ENCODE measurements at regions not wholly inside any gene's neighbourhood (a gene's known extent, or its start where the extent isn't known, plus 50 kb on each side); places are given as distances from the start of the nearest gene placed in this dataset.

- intact Hi-C loops (cut with micrococcal nuclease) = no loop called here
- H3K23ac ChIP-seq (ENCODE audit: low read depth, low read length) = no peak overlapping the region
- H3K9ac ChIP-seq (ENCODE audit: low read depth, low read length) = no peak overlapping the region
- no peak overlapping the region for H3K4me3 ChIP-seq (ENCODE audit: insufficient read depth, low read depth, low read length)
- ChIA-PET CTCF (no interaction called here), POLR2A (ENCODE audit: unreplicated experiment) (no interaction called here)
- H3K9me3 ChIP-seq (ENCODE audit: control insufficient read depth, insufficient read depth, low read length) = no peaks in the 10 kb centered on the region
- no peak overlapping the region for H4K5ac ChIP-seq (ENCODE audit: low read depth, low read length)
- no peak overlapping the region for H4K8ac ChIP-seq (ENCODE audit: low read depth in 2 of 2, low read length in 2 of 2)
- ATAC-seq (ENCODE audit: low read depth) (no peak), DNase-seq (no peak)
- no peak overlapping the region for H3K4me2 ChIP-seq (ENCODE audit: low read depth, low read length)
- no peak overlapping the region for H3K4ac ChIP-seq (ENCODE audit: low read depth, low read length)
- no peak overlapping the region for H2BK5ac ChIP-seq (ENCODE audit: low read depth, low read length, poor library complexity, severe bottlenecking)
- H3K36me3 ChIP-seq (ENCODE audit: control insufficient read depth, insufficient read depth, low read length) = no peaks in the 10 kb centered on the region
- BruUV-seq (replicated peaks) = no TSS peak
- H3K18ac ChIP-seq (ENCODE audit: low read depth, low read length) = no peak overlapping the region
- no peaks in the 10 kb centered on the region for H3K4me1 ChIP-seq (ENCODE audit: control insufficient read depth, insufficient read depth, low read length)
- no peak overlapping the region for H2AFZ ChIP-seq (replicated peaks; ENCODE audit: low read length, poor library complexity)
- H4K20me1 ChIP-seq (ENCODE audit: insufficient read depth, low read length) = no peaks in the 10 kb centered on the region
- H2BK20ac ChIP-seq (ENCODE audit: low read depth, low read length) = no peak overlapping the region
- H2AK5ac ChIP-seq (ENCODE audit: low read depth, low read length) = no peak overlapping the region
- H3K27ac ChIP-seq (ENCODE audit: insufficient read depth, low read length) = no peak overlapping the region
- no peak overlapping the region for H3K14ac ChIP-seq (replicated peaks; ENCODE audit: low read depth, low read length)
- no peaks in the 10 kb centered on the region for H3K9me1 ChIP-seq (ENCODE audit: insufficient read depth, low read length)
- no peak for TF ChIP-seq BHLHE40 (IDR thresholded peaks at IDR 0.05; ENCODE audit: low read depth, low read length)
- no peaks in the 10 kb centered on the region for H3K27me3 ChIP-seq (ENCODE audit: control insufficient read depth, insufficient read depth, low read length)
- H2BK15ac ChIP-seq (ENCODE audit: low read depth, low read length) = no peak overlapping the region
- no peak overlapping the region for H2BK120ac ChIP-seq (ENCODE audit: low read depth, low read length)
- dilution Hi-C loops (cut with HindIII; ENCODE audit: low sequenced_read_pairs, unreplicated experiment) = no loop called here
- H4K91ac ChIP-seq (ENCODE audit: insufficient read depth, low read depth, low read length) = no peak overlapping the region
- no peaks in the 10 kb centered on the region for H3K79me1 ChIP-seq (ENCODE audit: low read depth in 1 of 2, low read length in 2 of 2)
- no peak overlapping the region for H3K56ac ChIP-seq (ENCODE audit: extremely low read depth, insufficient read depth, low read length)
- in situ Hi-C loops (cut with MboI; ENCODE audit: low sequenced_read_pairs) = no loop called here
- H2AK9ac ChIP-seq (replicated peaks; ENCODE audit: low read depth, low read length, poor library complexity) = no peak overlapping the region
Observed at GRCh38 chr4:72205298-72205697, 173.5 kb downstream of the NPFFR2 start.

Data from IMR-90 (cell line).